H1 (cell line): ENCODE measurements at regions not wholly inside any gene's neighbourhood (a gene's known extent, or its start where the extent isn't known, plus 50 kb on each side); places are given as distances from the start of the nearest gene placed in this dataset.

ENCODE experiments used
- E2F6 ChIP-seq: IDR thresholded peaks from 2 replicates; pipeline ENCODE4 v1.6.1; 2012; ENCODE audit warnings: inconsistent platforms
- HDAC2 ChIP-seq, 2 experiments: fragments of 300-600 bp in 1 of 2; sonication (generic) in 1 of 2; IDR thresholded peaks; 2 replicates each; pipeline ENCODE4 v1.6.1; 2011 to 2012; ENCODE audit warnings: low read depth in 2 of 2, low read length in 2 of 2, mild to moderate bottlenecking in 2 of 2, moderate library complexity in 2 of 2, borderline replicate concordance in 1 of 2, inconsistent platforms in 1 of 2
- SP1 ChIP-seq: IDR thresholded peaks from 2 replicates; pipeline ENCODE4 v1.6.1; 2011; ENCODE audit warnings: low read depth, low read length
- TF ChIP-seq, protein P1 (sequence below): IDR thresholded peaks from 2 replicates; pipeline ENCODE4 v1.6.1; 2012; ENCODE audit warnings: low read length, inconsistent platforms

DNA sequence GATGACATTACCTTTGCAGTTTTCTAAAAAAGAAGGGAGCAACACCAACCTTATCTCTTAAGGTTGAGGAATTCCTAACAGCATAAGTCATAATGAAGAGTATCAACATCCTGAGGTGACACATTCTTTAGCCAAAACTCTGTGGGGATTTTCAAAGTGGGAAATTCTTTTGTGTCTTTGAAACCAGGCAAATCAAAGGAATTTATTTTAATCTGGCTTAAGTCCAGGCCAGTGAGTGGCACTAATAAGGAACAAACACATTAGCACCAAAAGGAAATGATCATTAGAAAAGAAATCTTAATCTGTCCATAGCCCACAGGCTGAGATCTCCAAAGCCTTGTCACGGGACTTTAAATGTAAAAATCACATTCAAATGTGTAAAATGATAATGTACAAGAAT is 110.1 kb downstream of the LARP7 start (continued):
- no peak for TF ChIP-seq E2F6
- 0 out of 2 replicates have a peak, but pooled peaks have one; percentile 9 for TF ChIP-seq SP1
- TF ChIP-seq, protein P1, sequence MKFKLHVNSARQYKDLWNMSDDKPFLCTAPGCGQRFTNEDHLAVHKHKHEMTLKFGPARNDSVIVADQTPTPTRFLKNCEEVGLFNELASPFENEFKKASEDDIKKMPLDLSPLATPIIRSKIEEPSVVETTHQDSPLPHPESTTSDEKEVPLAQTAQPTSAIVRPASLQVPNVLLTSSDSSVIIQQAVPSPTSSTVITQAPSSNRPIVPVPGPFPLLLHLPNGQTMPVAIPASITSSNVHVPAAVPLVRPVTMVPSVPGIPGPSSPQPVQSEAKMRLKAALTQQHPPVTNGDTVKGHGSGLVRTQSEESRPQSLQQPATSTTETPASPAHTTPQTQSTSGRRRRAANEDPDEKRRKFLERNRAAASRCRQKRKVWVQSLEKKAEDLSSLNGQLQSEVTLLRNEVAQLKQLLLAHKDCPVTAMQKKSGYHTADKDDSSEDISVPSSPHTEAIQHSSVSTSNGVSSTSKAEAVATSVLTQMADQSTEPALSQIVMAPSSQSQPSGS, result peak; percentile 49; the same call in 1 of the 2 replicates
- peak in 1 of 2 experiments; percentile 23; a peak in 1 of 4 replicates for TF ChIP-seq HDAC2 (IDR thresholded peaks at IDR 0.05; ENCODE audit: borderline replicate concordance in 1 of 2, low read depth in 2 of 2, low read length in 2 of 2)
